GM21423 (cell line): ENCODE measurements at regions not wholly inside any gene's neighbourhood (a gene's known extent, or its start where the extent isn't known, plus 50 kb on each side); places are given as distances from the start of the nearest gene placed in this dataset.
"Not testable (repeated sequence)": the region's sequence is repeated elsewhere in the genome, so short reads cannot be mapped to it uniquely, and the experiment has no call there.

Experiments used
- ATAC-seq: cut with Tn5 transposase; IDR thresholded peaks from one replicate; pipeline ENCODE4 v1.9.1; 2021; ENCODE audit warnings: mild to moderate bottlenecking, moderate library complexity; ENCODE audit not compliant: unreplicated experiment

DNA sequence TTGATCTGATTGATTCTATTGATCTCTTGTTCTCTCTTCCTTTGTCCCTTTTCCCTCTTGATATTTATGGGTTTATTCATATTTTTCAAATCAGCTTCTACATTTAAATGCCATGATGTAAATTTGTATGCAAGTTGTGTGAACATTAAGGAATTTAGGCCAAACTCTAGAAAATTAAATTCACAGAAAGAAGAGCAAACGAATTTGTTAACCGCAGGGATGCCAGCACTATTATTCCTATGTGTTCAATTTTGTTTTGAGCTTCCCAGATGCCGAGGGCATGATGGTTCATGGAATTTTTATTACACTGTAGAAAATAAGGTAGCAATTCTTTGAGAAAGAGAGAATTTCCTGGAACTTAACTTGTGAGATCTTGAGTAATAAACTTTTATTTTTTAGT lies 220.9 kb downstream of the BUB3 start:
- ATAC-seq: no peak

- no peak for ATAC-seq
These were observed 221.5 kb downstream of the BUB3 start for GRCh38 chr10:123375738-123376137.

DNA sequence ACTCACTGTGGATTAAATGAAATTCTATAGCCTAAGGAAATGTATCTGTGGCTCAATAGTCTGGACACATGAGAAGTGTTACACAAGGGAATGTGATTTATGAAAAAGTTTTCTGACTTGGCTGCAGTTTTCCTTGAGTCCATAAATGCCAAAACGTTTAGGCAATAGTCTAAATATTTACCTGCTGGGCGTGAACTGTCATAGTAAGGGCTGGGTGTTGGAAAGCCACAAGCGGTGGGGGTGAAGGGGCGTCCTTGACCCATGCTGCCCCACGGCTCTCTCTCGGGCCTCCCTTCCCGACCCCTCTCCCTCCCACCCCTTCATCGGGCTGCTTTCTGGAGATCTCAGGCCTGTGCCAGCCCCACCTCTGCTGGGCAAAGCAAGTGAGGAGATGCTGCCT lies 223.7 kb downstream of the BUB3 start:
- no peak for ATAC-seq

- ATAC-seq: no peak
These were observed 224.1 kb downstream of the BUB3 start for GRCh38 chr10:123378302-123378701.

- no peak for ATAC-seq
These were observed 225.0 kb downstream of the BUB3 start for GRCh38 chr10:123379156-123379555.

- no peak for ATAC-seq
These were observed 226.4 kb downstream of the BUB3 start for GRCh38 chr10:123380491-123381085.

- no peak for ATAC-seq
These were observed 227.0 kb downstream of the BUB3 start for GRCh38 chr10:123381224-123381623.

GRCh38 chr10:123382491-123382890 lies 228.3 kb downstream of the BUB3 start:
- ATAC-seq: no peak

DNA sequence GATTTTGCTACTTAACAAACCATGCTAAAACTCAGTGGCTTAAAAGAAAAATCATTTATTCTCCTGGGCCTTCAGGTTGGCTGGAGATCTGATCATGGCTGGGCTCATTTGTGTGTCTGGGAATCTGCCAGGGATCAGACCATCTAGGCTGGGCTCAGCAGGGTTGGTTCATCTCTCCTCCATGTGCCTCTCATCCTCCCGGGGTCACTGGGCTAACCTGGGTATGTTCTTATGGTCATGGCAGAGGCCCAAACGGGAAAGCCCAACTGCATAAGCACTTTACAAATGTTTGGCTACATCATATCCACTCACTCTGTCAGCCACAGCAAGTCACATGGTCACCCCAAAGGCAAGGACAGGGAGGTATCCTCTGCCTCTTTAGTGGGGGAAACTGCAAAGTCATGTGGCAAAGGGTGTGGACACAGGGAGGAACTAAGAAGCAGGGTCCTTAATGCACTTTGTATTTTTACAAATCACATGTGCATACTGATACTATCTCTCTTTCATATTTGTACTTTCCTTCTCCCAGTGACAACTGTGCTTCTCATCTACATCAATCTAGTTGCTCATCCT lies 231.4 kb downstream of the BUB3 start:
- no peak for ATAC-seq

GRCh38 chr10:123389520-123389919 lies 235.3 kb downstream of the BUB3 start:
- no peak for ATAC-seq

DNA sequence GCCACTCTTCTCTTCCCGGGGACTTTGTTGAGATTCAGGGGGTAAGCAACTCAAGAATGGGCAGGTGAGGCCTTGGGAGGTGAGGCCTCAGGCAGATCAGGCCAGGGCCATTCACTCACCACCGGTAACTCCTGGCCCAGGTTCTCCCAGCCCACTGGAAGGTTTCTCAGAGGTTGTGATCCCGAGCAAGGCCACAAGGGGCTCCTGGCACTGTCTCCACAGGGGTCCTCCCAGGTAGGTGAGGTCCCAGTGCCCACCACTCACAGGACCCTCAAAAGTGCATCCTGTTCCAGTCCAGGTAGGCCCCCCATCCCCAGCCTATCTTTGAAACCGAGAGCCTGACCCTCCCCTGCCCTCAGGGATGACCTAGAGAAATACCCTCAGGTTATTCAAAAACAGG lies 236.1 kb downstream of the BUB3 start:
- ATAC-seq: no peak

GRCh38 chr10:123390874-123391273 lies 236.7 kb downstream of the BUB3 start:
- no peak for ATAC-seq

GRCh38 chr10:123391275-123392028 lies 237.2 kb downstream of the BUB3 start:
- ATAC-seq: peak; percentile 19

GRCh38 chr10:123392182-123392963 lies 238.2 kb downstream of the BUB3 start:
- peak; percentile 88 for ATAC-seq

- ATAC-seq: no peak
These were observed 239.0 kb downstream of the BUB3 start for GRCh38 chr10:123393170-123393569.

DNA sequence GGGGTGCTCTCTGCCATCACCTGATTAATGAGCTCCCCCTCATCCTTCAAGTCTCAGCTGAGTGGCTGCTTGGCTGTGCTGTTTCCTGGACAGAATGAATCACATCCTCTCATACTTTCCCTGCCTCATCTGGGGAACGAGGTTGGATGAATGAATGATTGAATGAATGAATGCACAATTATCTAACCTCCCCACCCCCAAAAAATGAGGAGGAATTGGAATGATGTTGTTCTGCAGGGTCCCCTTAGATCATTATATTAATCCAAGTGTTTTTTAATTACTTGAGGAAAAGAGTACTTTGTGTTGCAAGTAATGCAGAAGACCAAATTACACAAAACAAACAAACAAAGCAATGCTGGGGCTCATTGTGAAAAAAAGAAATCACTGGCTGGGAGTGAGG lies 240.2 kb downstream of the BUB3 start:
- ATAC-seq: no peak

GRCh38 chr10:123395234-123395633 lies 241.0 kb downstream of the BUB3 start:
- ATAC-seq: not testable (repeated sequence)

DNA sequence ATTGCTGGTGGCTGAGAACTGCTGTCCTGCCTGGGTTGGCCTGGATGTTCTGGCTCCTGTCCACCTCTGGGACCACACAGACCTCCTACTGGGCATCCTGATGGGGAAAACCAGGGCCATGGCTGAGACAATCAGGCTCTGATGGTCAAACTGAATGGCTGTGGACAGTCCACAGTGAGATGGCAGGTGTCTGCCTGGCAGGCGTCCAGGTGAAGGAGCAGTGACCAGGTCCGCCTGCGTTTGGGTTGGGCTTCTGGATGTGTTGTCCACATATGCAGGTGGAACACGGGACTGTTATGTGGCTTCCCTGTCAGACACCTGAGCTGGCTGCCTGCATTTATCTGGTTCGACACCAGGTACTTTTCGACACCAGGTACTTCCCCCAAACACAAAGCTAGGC lies 241.7 kb downstream of the BUB3 start:
- ATAC-seq: no peak

GRCh38 chr10:123398180-123398591 lies 244.0 kb downstream of the BUB3 start:
- ATAC-seq: peak; percentile 72

DNA sequence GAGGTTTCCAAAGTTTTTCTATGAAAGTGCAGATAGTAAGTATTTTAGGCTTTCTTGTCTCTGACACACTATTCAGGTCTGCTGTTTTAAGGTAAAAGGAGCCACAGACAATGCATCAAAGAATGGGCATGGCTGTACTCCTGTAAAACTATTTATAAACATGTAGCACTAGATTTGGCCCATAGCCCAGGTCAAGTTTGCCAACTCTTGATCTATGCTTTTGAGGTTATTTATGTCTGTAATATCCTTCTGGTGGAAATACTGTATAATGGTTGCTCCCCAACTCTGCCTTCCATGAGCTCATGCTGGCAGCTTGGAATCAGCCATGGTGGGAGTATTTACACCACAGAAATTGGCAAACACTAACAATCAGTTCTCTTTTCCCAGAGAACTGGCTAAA lies 244.6 kb downstream of the BUB3 start:
- no peak for ATAC-seq

DNA sequence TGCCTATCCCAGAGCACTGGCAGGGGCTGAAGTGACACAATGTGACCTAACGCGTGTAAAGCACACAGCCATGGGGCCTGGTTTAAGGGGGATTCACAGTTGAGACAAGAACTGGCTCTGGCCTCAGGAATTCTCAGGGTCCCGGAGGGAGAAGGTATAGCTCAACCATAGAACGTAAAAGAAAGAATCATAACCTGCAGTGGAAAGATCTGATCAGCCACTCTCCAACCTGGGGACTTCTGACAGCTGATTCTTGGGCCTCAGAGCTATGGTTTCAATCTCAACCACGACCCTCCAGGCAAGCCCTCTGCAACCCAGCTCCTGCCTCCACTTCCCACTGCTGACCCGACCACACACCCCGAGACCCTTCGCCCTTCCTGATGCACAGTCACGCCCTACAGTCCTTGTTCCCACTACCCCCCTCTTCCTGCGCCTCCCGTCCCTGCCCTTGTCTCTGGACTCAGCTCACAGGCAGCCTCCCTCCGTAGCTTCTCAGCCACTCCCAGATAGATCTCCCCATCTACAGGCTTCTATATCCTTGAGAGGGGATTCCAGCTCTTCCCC lies 245.2 kb downstream of the BUB3 start:
- no peak for ATAC-seq
